GM23338 (cell line): ENCODE measurements at regions not wholly inside any gene's neighbourhood (a gene's known extent, or its start where the extent isn't known, plus 50 kb on each side); places are given as distances from the start of the nearest gene placed in this dataset.

Experiments
- ATAC-seq: fragments of 200-7000 bp; cut with Tn5 transposase; 3 replicates; pipeline ENCODE4 v1.9.1; 2020
- DNase-seq: peaks from one replicate; pipeline ENCODE4 v3.0.0-alpha.2; 2015; ENCODE audit warnings: low spot score
- H2AFZ ChIP-seq: fragments of 200-600 bp; sonication (generic); 2 replicates; pipeline ENCODE4 v1.8.0; 2016; ENCODE audit warnings: antibody characterized with exemption, mild to moderate bottlenecking, moderate library complexity
- H3F3A ChIP-seq: fragments of 200-600 bp; sonication (generic); replicated peaks from 2 replicates; pipeline ENCODE4 v1.8.0; 2017; ENCODE audit warnings: antibody characterized with exemption, mixed run types, low read depth
- H3K27ac ChIP-seq: fragments of 200-600 bp; sonication (generic); 2 replicates; pipeline ENCODE4 v1.6.1; 2016; ENCODE audit warnings: low read depth
- H3K27me3 ChIP-seq: fragments of 200-600 bp; sonication (generic); 2 replicates; pipeline ENCODE4 v1.8.0; 2016; ENCODE audit warnings: mild to moderate bottlenecking, mixed run types, moderate library complexity; ENCODE audit not compliant: insufficient read depth
- H3K36me3 ChIP-seq: fragments of 200-600 bp; sonication (generic); 2 replicates; pipeline ENCODE4 v1.8.0; 2016; ENCODE audit warnings: mild to moderate bottlenecking; ENCODE audit not compliant: insufficient read depth
- H3K4me1 ChIP-seq: fragments of 200-600 bp; sonication (generic); 2 replicates; pipeline ENCODE4 v1.8.0; 2016; ENCODE audit warnings: mild to moderate bottlenecking, moderate library complexity; ENCODE audit not compliant: insufficient read depth
- H3K4me2 ChIP-seq: fragments of 200-600 bp; sonication (generic); 2 replicates; pipeline ENCODE4 v1.7.1; 2017; ENCODE audit warnings: mixed run types
- H3K4me3 ChIP-seq: fragments of 200-600 bp; sonication (generic); 2 replicates; pipeline ENCODE4 v1.6.1; 2016; ENCODE audit warnings: mixed run types
- H3K79me2 ChIP-seq: fragments of 200-600 bp; sonication (generic); replicated peaks from 2 replicates; pipeline ENCODE4 v1.8.0; 2017; ENCODE audit warnings: mild to moderate bottlenecking; ENCODE audit not compliant: insufficient read depth
- H3K9me2 ChIP-seq: fragments of 200-600 bp; sonication (generic); 2 replicates; pipeline ENCODE4 v1.8.0; 2017; ENCODE audit not compliant: insufficient read depth
- H4K20me1 ChIP-seq: fragments of 200-600 bp; sonication (generic); replicated peaks from 2 replicates; pipeline ENCODE4 v1.8.0; 2017; ENCODE audit warnings: mild to moderate bottlenecking; ENCODE audit not compliant: insufficient read depth
- H3K27ac Mint-ChIP-seq: 2 replicates; pipeline ENCODE4 v1.8.0; 2020; ENCODE audit warnings: inconsistent platforms, mild to moderate bottlenecking, moderate library complexity, mixed read lengths
- H3K27me3 Mint-ChIP-seq: 3 replicates; pipeline ENCODE4 v1.8.0; 2022; ENCODE audit warnings: low read depth, mild to moderate bottlenecking, moderate library complexity, mixed read lengths, inconsistent platforms; ENCODE audit not compliant: insufficient read depth, poor library complexity
- H3K36me3 Mint-ChIP-seq: 3 replicates; pipeline ENCODE4 v1.8.0; 2021; ENCODE audit warnings: low read depth, mild to moderate bottlenecking, inconsistent platforms, moderate library complexity, mixed read lengths
- H3K4me1 Mint-ChIP-seq: 3 replicates; pipeline ENCODE4 v1.8.0; 2020; ENCODE audit warnings: mild to moderate bottlenecking, inconsistent platforms, mixed read lengths
- H3K4me3 Mint-ChIP-seq: 3 replicates; pipeline ENCODE4 v1.8.0; 2021; ENCODE audit warnings: moderate library complexity, mild to moderate bottlenecking, inconsistent platforms, mixed read lengths
- H3K9me3 Mint-ChIP-seq: 3 replicates; pipeline ENCODE4 v1.8.0; 2020; ENCODE audit warnings: moderate library complexity, mild to moderate bottlenecking, inconsistent platforms, mixed read lengths
- CTCF ChIP-seq, 2 experiments: fragments of 200-600 bp in 1 of 2; sonication (generic) in 1 of 2; conservative IDR thresholded peaks; 2 replicates each; pipeline versions ENCODE4 v1.5.1 to v1.6.1; 2016 to 2017; ENCODE audit warnings: antibody characterized with exemption in 2 of 2, low read depth in 2 of 2, mild to moderate bottlenecking in 2 of 2, moderate library complexity in 1 of 2
- EZH2 ChIP-seq: fragments of 200-600 bp; sonication (generic); IDR thresholded peaks from one replicate; pipeline ENCODE4 v1.8.0; 2017; ENCODE audit warnings: antibody characterized with exemption, mild to moderate bottlenecking, low read depth; ENCODE audit not compliant: unreplicated experiment
- EZH2phosphoT487 ChIP-seq: fragments of 200-600 bp; sonication (generic); IDR thresholded peaks from one replicate; pipeline ENCODE4 v1.8.1; 2018; ENCODE audit warnings: antibody characterized with exemption; ENCODE audit not compliant: unreplicated experiment
- JUNB ChIP-seq: IDR thresholded peaks from one replicate; pipeline ENCODE4 v1.6.1; 2016; ENCODE audit warnings: antibody characterized with exemption; ENCODE audit not compliant: unreplicated experiment
- POLR2AphosphoS5 ChIP-seq: IDR thresholded peaks from 2 replicates; pipeline ENCODE4 v1.6.1; 2016; ENCODE audit warnings: antibody characterized with exemption, low read depth
- REST ChIP-seq: IDR thresholded peaks from one replicate; pipeline ENCODE4 v1.6.1; 2018; ENCODE audit warnings: antibody characterized with exemption; ENCODE audit not compliant: unreplicated experiment
- ZNF114 ChIP-seq: fragments of 250-450 bp; sonication (Bioruptor Pico); IDR thresholded peaks from 2 replicates; pipeline ENCODE4 v1.5.0; 2020; ENCODE audit warnings: mild to moderate bottlenecking, moderate library complexity
- ZNF331 ChIP-seq: fragments of 250-450 bp; sonication (Bioruptor Pico); IDR thresholded peaks from 2 replicates; pipeline ENCODE4 v1.5.0; 2020; ENCODE audit warnings: low read depth, mild to moderate bottlenecking, moderate library complexity
- ZNF462 ChIP-seq: fragments of 250-450 bp; sonication (Bioruptor Pico); IDR thresholded peaks from 2 replicates; pipeline ENCODE4 v1.5.0; 2020; ENCODE audit warnings: mild to moderate bottlenecking, moderate library complexity

DNA sequence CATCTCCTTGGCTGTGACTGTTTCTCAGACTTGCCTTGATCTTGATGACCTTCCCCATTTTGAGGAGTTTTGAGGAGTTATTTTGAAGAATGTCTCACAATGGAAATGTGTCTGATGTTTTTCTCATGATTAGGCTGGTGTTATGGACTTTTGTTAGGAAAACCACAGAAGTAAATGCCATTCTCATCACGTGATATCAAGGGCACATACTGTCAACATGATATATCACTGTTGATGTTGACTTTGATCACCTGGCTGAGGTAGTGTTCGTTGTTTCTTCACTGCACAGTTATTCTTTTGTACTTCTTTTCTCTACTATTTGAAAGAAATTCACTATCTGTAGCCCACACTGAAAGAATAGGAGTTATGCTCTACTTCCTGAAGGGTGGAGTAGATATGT lies 194.7 kb upstream of the MPHOSPH6 start (continued):
- TF ChIP-seq ZNF462 (CRISPR knock-in tag) (no peak), JUNB (no peak), CTCF (conservative IDR thresholded peaks at IDR 0.05; ENCODE audit: low read depth in 2 of 2) (no peak), ZNF114 (CRISPR knock-in tag) (no peak), ZNF331 (CRISPR knock-in tag) (no peak)

GRCh38 chr16:82363026-82363816 lies 193.2 kb upstream of the MPHOSPH6 start:
- Histone ChIP-seq H3K27ac (no peak overlapping the region), H3K9me2 (0 out of 2 replicates have a peak, but pooled peaks cover 3% of the 10 kb centered on the region), H2AFZ (no peak overlapping the region), H4K20me1 (no peaks in the 10 kb centered on the region), H3K79me2 (no peaks in the 10 kb centered on the region), H3K27me3 (no peaks in the 10 kb centered on the region), H3F3A (no peaks in the 10 kb centered on the region), H3K4me1 (no peaks in the 10 kb centered on the region), H3K36me3 (no peaks in the 10 kb centered on the region), H3K4me2 (no peak overlapping the region), H3K4me3 (no peak overlapping the region)
- Mint-ChIP-seq H3K27me3 (peaks cover 7% of the 10 kb centered on the region), H3K27ac (no peak overlapping the region), H3K36me3 (no peaks in the 10 kb centered on the region), H3K9me3 (no peaks in the 10 kb centered on the region; the same call in 2 of the 3 replicates), H3K4me3 (no peak overlapping the region), H3K4me1 (peaks cover 8% of the 10 kb centered on the region)
- ATAC-seq: no peak
- no peak for DNase-seq
- TF ChIP-seq ZNF114 (CRISPR knock-in tag) (no peak), CTCF (conservative IDR thresholded peaks at IDR 0.05; ENCODE audit: low read depth in 2 of 2) (no peak), EZH2 (no peak), EZH2phosphoT487 (no peak), REST (no peak), POLR2AphosphoS5 (no peak)
